HepG2 (cell line): ENCODE measurements at regions not wholly inside any gene's neighbourhood (a gene's known extent, or its start where the extent isn't known, plus 50 kb on each side); places are given as distances from the start of the nearest gene placed in this dataset.

Experiments
- ATAC-seq: fragments of 200-7000 bp; cut with Tn5 transposase; 3 replicates; pipeline ENCODE4 v1.9.1; 2020; ENCODE audit warnings: mild to moderate bottlenecking, moderate library complexity
- BruUV-seq: library from RNA; stranded (reverse); fragments of 400-500 nt; replicated peaks from 2 replicates; lab custom pipeline; 2021; lab: Mats Ljungman, UMichigan
- CTCF ChIA-PET: fragments of 300-600 bp; formaldehyde crosslinking; extraction: SDS; loops from one replicate; lab custom pipeline; 2021; ENCODE audit warnings: low total read pairs, inconsistent platforms, low intra/inter-chr PET ratio; lab: Yijun Ruan, JAX
- POLR2A ChIA-PET: fragments of 350-600 bp; sonication (Branson Sonifier 250); formaldehyde crosslinking; loops from one replicate; lab custom pipeline; 2020; ENCODE audit warnings: antibody characterized with exemption, inconsistent platforms; lab: Yijun Ruan, JAX
- DNase-seq: peaks from one replicate; pipeline ENCODE4 v3.0.0-alpha.2; 2015; ENCODE audit warnings: low spot score
- FAIRE-seq: peaks from 3 replicates; lab custom pipeline; 2011; peaks lifted over from hg19 to GRCh38; lab: Jason Lieb, UNC
- H2AFZ ChIP-seq: one replicate; pipeline ENCODE4 v1.6.1; 2011; ENCODE audit warnings: low read length, inconsistent platforms
- H3K27ac ChIP-seq: fragments of 300-600 bp; 3 replicates; pipeline ENCODE4 v1.8.0; 2011; ENCODE audit warnings: mixed run types, mild to moderate bottlenecking, mixed read lengths, low read length, inconsistent platforms; ENCODE audit not compliant: insufficient read depth; ENCODE audit errors: extremely low read length
- H3K27me3 ChIP-seq, 2 experiments: fragments of 200-600 bp in 1 of 2; 2 replicates in 1 of 2; 3 replicates in 1 of 2; pipeline versions ENCODE4 v1.6.0 to v1.8.0; 2011; ENCODE audit warnings: low read length in 2 of 2, mild to moderate bottlenecking in 2 of 2, moderate library complexity in 2 of 2, inconsistent platforms in 1 of 2; ENCODE audit not compliant: insufficient read depth in 2 of 2, control insufficient read depth in 1 of 2
- H3K36me3 ChIP-seq, 2 experiments: fragments of 200-600 bp in 1 of 2; replicated peaks in 1 of 2; 2 replicates in 1 of 2; 3 replicates in 1 of 2; pipeline versions ENCODE4 v1.5.1 to v1.8.0; 2011; ENCODE audit warnings: low read length in 2 of 2, inconsistent platforms in 1 of 2; ENCODE audit not compliant: insufficient read depth in 2 of 2, control insufficient read depth in 1 of 2
- H3K4me1 ChIP-seq: 2 replicates; pipeline ENCODE4 v1.5.1; 2012; ENCODE audit warnings: low read length, inconsistent platforms; ENCODE audit not compliant: insufficient read depth
- H3K4me2 ChIP-seq: 2 replicates; pipeline ENCODE4 v1.6.0; 2011; ENCODE audit warnings: low read depth, low read length, inconsistent platforms
- H3K4me3 ChIP-seq, 3 experiments: fragments of 200-600 bp in 1 of 3; sonication (generic), shearing (Covaris generic) in 1 of 3; replicated peaks in 1 of 3; 2 replicates each; pipeline ENCODE4 v1.5.1; 2011 to 2016; ENCODE audit warnings: low read length in 3 of 3, inconsistent platforms in 2 of 3, low read depth in 2 of 3, mild to moderate bottlenecking in 2 of 3, control low read depth in 1 of 3, mixed read lengths in 1 of 3; ENCODE audit not compliant: insufficient read depth in 1 of 3
- H3K79me2 ChIP-seq: one replicate; pipeline ENCODE4 v1.6.1; 2011; ENCODE audit warnings: low read length, inconsistent platforms; ENCODE audit not compliant: insufficient read depth
- H3K9ac ChIP-seq: 2 replicates; pipeline ENCODE4 v1.6.0; 2011; ENCODE audit warnings: mild to moderate bottlenecking, low read depth, low read length, inconsistent platforms; ENCODE audit not compliant: insufficient read depth
- H3K9me3 ChIP-seq: 2 replicates; pipeline ENCODE4 v1.5.1; 2012; ENCODE audit warnings: mild to moderate bottlenecking, low read length
- H4K20me1 ChIP-seq: 2 replicates; pipeline ENCODE4 v1.6.0; 2011; ENCODE audit warnings: inconsistent platforms, mild to moderate bottlenecking, low read length, moderate library complexity; ENCODE audit not compliant: insufficient read depth
- ARNT2 ChIP-seq: sonication (generic); formaldehyde crosslinking; IDR thresholded peaks from 2 replicates; pipeline ENCODE4 v1.8.0; 2022; ENCODE audit warnings: mild to moderate bottlenecking, low read depth, missing genetic modification reagents, moderate library complexity
- HOXA7 ChIP-seq: sonication (generic); formaldehyde crosslinking; IDR thresholded peaks from 2 replicates; pipeline ENCODE4 v1.8.1; 2022; ENCODE audit warnings: mild to moderate bottlenecking, missing genetic modification reagents, moderate library complexity
- NCOA5 ChIP-seq: sonication (generic); formaldehyde crosslinking; IDR thresholded peaks from 2 replicates; pipeline ENCODE4 v1.4.0; 2020; ENCODE audit warnings: missing genetic modification reagents
- PAF1 ChIP-seq: IDR thresholded peaks from 2 replicates; pipeline ENCODE4 v1.6.1; 2016; ENCODE audit warnings: missing genetic modification reagents, missing compliant biosample characterization
- POLR2AphosphoS2 ChIP-seq: IDR thresholded peaks from 2 replicates; pipeline ENCODE4 v1.6.1; 2011; ENCODE audit warnings: low read depth, low read length, improper control_type of control experiment
- REXO4 ChIP-seq: sonication (generic); formaldehyde crosslinking; IDR thresholded peaks from 2 replicates; pipeline ENCODE4 v1.8.0; 2022; ENCODE audit warnings: missing genetic modification reagents, mild to moderate bottlenecking, borderline replicate concordance
- SP5 ChIP-seq: IDR thresholded peaks from 2 replicates; pipeline ENCODE4 v1.6.1; 2016; ENCODE audit warnings: low read depth, borderline replicate concordance
- TOPORS ChIP-seq: sonication (generic); formaldehyde crosslinking; IDR thresholded peaks from 2 replicates; pipeline ENCODE4 v1.8.0; 2023; ENCODE audit warnings: mild to moderate bottlenecking, missing genetic modification reagents
- TP53 ChIP-seq: sonication (generic); formaldehyde crosslinking; conservative IDR thresholded peaks from 2 replicates; pipeline ENCODE4 v1.4.0; 2020; ENCODE audit warnings: missing genetic modification reagents
- ZNF24 ChIP-seq: fragments of 450-650 bp; IDR thresholded peaks from 2 replicates; pipeline ENCODE4 v1.6.1; 2017; ENCODE audit warnings: antibody characterized with exemption, mild to moderate bottlenecking
- ZSCAN9 ChIP-seq: IDR thresholded peaks from 2 replicates; pipeline ENCODE4 v1.6.1; 2016; ENCODE audit warnings: borderline replicate concordance
- WGBS: methylation state at CpG from one replicate; pipeline ENCODE4 v1.1.6; 2017; ENCODE audit warnings: low lambda C conversion rate; 5-methylcytosine and 5-hydroxymethylcytosine counted together
- in situ Hi-C: cut with HindIII; loops from 2 replicates; pipeline ENCODE4 v1.10.0; 2017; ENCODE audit warnings: low pct_unique_long_range_greater_than_20kb; ENCODE audit not compliant: extremely low pct_ligation_motif_present
- intact Hi-C: fragments of 100-400 bp; cut with micrococcal nuclease; formaldehyde crosslinking; loops from one replicate; pipeline ENCODE4 v1.10.0; 2022; ENCODE audit not compliant: unreplicated experiment
- TF ChIP-seq, protein P1 (sequence below): sonication (generic); formaldehyde crosslinking; IDR thresholded peaks from 2 replicates; pipeline ENCODE4 v1.8.0; 2022; ENCODE audit warnings: missing genetic modification reagents, mild to moderate bottlenecking, inconsistent platforms, borderline replicate concordance
- TF ChIP-seq, protein P2 (sequence below): sonication (generic); formaldehyde crosslinking; IDR thresholded peaks from 2 replicates; pipeline ENCODE4 v1.4.0; 2020; ENCODE audit warnings: missing genetic modification reagents, low read depth, mild to moderate bottlenecking, borderline replicate concordance
- TF ChIP-seq, protein P3 (sequence below): sonication (generic); formaldehyde crosslinking; IDR thresholded peaks from 2 replicates; pipeline ENCODE4 v1.5.0; 2020; ENCODE audit warnings: mild to moderate bottlenecking, missing genetic modification reagents

DNA sequence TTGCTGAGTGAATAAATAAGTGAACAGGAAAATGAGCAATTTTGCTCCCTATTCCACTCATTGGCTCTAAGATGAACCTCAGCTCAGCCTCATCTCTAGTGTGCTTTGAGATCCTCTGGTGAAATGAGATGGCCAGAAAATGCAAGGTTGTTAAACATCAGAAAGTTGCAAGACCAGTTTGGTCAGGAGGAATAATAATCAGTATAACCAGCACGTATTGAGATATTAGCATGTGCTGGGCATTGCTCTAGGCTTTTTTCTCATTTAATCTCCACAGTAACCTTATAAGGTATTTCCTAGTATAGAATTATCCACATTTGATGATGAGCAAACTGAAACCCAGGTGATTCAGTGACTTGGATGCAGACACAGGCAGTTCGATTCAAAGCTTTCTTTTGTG, 110.5 kb upstream of the PAK3 start:
- POLR2A ChIA-PET = no interaction called here
- intact Hi-C loops (no loop called here), in situ Hi-C loops (no loop called here)
- H3K4me2 ChIP-seq = no peak overlapping the region
- no TSS peak for BruUV-seq
- no peaks in the 10 kb centered on the region for H3K9me3 ChIP-seq
- H2AFZ ChIP-seq = no peak overlapping the region
- ATAC-seq (no peak), FAIRE-seq (no peak), DNase-seq (no peak)
- TF ChIP-seq ARNT2 (no peak), ZSCAN9 (no peak), PAF1 (CRISPR knock-in tag) (no peak), ZNF24 (no peak), SP5 (no peak), POLR2AphosphoS2 (no peak), TOPORS (CRISPR knock-in tag) (no peak), NCOA5 (CRISPR knock-in tag) (no peak), REXO4 (CRISPR knock-in tag) (no peak), HOXA7 (CRISPR knock-in tag) (no peak), TP53 (CRISPR knock-in tag) (no peak)
- TF ChIP-seq, protein P1, sequence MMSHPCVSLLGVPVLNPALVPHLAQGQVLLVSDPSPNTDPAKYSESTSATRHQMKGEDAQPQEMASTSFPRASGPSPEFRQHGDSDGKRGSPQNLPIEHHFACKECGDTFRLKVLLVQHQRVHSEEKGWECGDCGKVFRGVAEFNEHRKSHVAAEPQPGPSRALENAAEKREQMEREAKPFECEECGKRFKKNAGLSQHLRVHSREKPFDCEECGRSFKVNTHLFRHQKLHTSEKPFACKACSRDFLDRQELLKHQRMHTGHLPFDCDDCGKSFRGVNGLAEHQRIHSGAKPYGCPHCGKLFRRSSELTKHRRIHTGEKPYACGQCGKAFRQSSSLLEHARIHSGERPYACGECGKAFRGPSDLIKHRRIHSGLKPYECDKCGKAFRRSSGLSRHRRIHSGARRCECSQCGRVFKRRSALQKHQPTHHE = no peak
- TF ChIP-seq, protein P2, sequence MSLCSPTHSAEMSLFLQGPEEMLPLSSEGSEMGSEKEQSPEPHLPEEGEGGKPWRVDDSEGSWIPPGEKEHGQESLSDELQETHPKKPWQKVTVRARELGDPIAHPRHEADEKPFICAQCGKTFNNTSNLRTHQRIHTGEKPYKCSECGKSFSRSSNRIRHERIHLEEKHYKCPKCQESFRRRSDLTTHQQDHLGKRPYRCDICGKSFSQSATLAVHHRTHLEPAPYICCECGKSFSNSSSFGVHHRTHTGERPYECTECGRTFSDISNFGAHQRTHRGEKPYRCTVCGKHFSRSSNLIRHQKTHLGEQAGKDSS (CRISPR knock-in tag) = no peak
- TF ChIP-seq, protein P3, sequence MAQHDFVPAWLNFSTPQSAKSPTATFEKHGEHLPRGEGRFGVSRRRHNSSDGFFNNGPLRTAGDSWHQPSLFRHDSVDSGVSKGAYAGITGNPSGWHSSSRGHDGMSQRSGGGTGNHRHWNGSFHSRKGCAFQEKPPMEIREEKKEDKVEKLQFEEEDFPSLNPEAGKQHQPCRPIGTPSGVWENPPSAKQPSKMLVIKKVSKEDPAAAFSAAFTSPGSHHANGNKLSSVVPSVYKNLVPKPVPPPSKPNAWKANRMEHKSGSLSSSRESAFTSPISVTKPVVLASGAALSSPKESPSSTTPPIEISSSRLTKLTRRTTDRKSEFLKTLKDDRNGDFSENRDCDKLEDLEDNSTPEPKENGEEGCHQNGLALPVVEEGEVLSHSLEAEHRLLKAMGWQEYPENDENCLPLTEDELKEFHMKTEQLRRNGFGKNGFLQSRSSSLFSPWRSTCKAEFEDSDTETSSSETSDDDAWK = no peak
- H3K27ac ChIP-seq = no peak overlapping the region
- H4K20me1 ChIP-seq = no peaks in the 10 kb centered on the region
- H3K36me3 ChIP-seq = no peaks in the 10 kb centered on the region
- H3K79me2 ChIP-seq = no peaks in the 10 kb centered on the region
- no peak overlapping the region for H3K9ac ChIP-seq
- H3K4me3 ChIP-seq = no peak overlapping the region
- H3K4me1 ChIP-seq = no peaks in the 10 kb centered on the region
- CTCF ChIA-PET = no interaction called here
- WGBS = 0% methylated on average over 2 of the region's 2 CpGs
- no peaks in the 10 kb centered on the region for H3K27me3 ChIP-seq
